GM06990 (cell line): ENCODE measurements at regions not wholly inside any gene's neighbourhood (a gene's known extent, or its start where the extent isn't known, plus 50 kb on each side); places are given as distances from the start of the nearest gene placed in this dataset.
"Not testable (repeated sequence)": the region's sequence is repeated elsewhere in the genome, so short reads cannot be mapped to it uniquely, and the experiment has no call there.

ENCODE experiments used
- DNase-seq: peaks from one replicate; pipeline ENCODE4 v3.0.0-alpha.2; 2011; ENCODE audit not compliant: insufficient read length; ENCODE audit errors: extremely low read depth
- H3K27me3 ChIP-seq: replicated peaks from 2 replicates; pipeline ENCODE4 v1.6.0; 2011; ENCODE audit warnings: low read length; ENCODE audit not compliant: control insufficient read depth, insufficient read depth
- H3K36me3 ChIP-seq: 2 replicates; pipeline ENCODE4 v1.5.1; 2011; ENCODE audit warnings: low read length; ENCODE audit not compliant: control insufficient read depth, insufficient read depth
- H3K4me3 ChIP-seq: replicated peaks from 2 replicates; pipeline ENCODE4 v1.5.1; 2011; ENCODE audit warnings: low read depth, mild to moderate bottlenecking, control low read depth, low read length
- TF ChIP-seq, protein P1 (sequence below): IDR thresholded peaks from 2 replicates; pipeline ENCODE4 v1.5.1; 2011; ENCODE audit warnings: low read length, control low read depth, mild to moderate bottlenecking, inconsistent platforms; ENCODE audit not compliant: insufficient read depth, poor library complexity, severe bottlenecking

DNA sequence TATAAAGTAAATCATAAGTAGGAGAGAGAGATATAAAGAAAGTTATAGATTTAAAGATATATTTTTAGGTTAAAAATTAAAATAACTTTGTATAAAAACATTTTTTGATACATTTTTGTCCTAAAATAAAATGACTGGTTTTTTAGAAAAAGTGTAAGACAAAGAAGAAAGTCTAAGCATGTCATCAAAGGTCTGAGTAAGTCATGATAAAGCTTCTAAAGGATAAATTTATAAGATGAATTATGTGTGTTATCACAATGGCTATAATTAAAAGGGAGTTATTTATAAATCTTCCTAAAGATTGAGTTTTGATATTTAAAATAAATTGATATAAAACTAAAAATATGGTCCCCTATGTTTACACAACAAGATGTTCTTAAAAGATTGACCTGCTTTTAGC lies 370.9 kb downstream of the PTPRU start:
- TF ChIP-seq, protein P1, sequence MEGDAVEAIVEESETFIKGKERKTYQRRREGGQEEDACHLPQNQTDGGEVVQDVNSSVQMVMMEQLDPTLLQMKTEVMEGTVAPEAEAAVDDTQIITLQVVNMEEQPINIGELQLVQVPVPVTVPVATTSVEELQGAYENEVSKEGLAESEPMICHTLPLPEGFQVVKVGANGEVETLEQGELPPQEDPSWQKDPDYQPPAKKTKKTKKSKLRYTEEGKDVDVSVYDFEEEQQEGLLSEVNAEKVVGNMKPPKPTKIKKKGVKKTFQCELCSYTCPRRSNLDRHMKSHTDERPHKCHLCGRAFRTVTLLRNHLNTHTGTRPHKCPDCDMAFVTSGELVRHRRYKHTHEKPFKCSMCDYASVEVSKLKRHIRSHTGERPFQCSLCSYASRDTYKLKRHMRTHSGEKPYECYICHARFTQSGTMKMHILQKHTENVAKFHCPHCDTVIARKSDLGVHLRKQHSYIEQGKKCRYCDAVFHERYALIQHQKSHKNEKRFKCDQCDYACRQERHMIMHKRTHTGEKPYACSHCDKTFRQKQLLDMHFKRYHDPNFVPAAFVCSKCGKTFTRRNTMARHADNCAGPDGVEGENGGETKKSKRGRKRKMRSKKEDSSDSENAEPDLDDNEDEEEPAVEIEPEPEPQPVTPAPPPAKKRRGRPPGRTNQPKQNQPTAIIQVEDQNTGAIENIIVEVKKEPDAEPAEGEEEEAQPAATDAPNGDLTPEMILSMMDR, result no peak
- H3K27me3 ChIP-seq, result no peaks in the 10 kb centered on the region
- DNase-seq, result no peak
- H3K4me3 ChIP-seq, result no peak overlapping the region
- H3K36me3 ChIP-seq, result no peaks in the 10 kb centered on the region

DNA sequence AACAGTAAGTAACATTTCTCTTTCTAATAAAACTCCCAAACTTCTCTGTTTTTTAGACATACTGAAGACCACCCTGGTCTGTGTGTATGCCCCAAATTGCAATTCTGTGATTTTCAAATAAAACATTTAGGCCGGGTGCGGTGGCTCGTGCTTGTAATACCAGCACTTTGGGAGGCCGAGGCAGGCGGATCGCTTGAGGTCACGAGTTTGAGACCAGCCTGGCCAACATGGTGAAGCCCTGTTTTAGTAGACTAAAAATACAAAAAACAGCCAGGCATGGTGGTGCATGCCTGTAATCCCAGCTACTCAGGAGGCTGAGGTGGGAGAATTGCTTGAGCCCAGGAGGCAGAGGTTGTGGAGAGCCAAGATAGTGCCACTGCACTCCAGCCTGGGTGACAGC lies 368.5 kb downstream of the PTPRU start:
- not testable (repeated sequence) for H3K36me3 ChIP-seq, DNase-seq, H3K27me3 ChIP-seq, H3K4me3 ChIP-seq

DNA sequence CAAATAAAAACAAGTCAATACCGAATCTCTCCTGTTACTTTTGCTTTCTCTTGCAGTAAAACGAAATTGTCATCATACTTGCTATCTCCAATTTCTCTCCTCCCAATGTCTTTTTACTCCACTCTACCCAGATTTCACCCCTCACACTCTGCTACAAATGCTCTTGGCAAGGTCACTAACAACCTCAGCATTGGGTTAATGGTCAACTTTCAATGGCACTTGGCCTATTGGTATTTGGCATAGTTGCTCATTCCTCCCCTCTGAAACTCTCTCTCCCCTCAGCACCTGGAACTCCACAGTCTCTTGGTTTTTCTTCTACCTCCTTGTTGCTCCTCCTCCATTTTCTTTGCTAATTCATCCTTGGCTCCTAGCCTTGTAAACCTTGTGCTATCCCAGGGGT lies 367.3 kb downstream of the PTPRU start:
- Histone ChIP-seq H3K4me3 (no peak overlapping the region), H3K27me3 (no peaks in the 10 kb centered on the region; the same call in 1 of the 2 replicates), H3K36me3 (no peaks in the 10 kb centered on the region)
- no peak for DNase-seq
- TF ChIP-seq, protein P1, result no peak

DNA sequence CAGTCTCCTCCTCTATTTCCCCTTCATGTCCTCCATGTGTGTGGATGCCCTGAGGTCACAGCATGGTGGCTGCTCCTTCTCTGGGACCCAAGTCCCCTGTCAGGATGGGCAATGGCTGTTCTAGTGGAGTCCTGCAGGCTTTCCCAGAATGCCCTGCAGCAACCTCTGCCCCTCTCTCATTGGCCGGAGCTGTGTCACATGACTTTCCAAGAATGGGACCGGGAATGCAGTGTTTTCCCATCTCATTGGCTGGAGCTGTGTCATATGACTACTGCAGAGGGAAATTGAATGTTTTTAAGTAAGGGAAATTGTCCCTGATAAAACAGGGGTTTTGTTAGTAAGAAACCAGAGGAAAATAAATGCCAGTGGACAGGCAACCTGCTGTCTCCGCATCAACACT lies 365.9 kb downstream of the PTPRU start:
- H3K27me3 ChIP-seq, result no peaks in the 10 kb centered on the region; the same call in 1 of the 2 replicates
- TF ChIP-seq, protein P1, result no peak
- DNase-seq, result no peak
- H3K4me3 ChIP-seq, result no peak overlapping the region
- no peaks in the 10 kb centered on the region for H3K36me3 ChIP-seq

DNA sequence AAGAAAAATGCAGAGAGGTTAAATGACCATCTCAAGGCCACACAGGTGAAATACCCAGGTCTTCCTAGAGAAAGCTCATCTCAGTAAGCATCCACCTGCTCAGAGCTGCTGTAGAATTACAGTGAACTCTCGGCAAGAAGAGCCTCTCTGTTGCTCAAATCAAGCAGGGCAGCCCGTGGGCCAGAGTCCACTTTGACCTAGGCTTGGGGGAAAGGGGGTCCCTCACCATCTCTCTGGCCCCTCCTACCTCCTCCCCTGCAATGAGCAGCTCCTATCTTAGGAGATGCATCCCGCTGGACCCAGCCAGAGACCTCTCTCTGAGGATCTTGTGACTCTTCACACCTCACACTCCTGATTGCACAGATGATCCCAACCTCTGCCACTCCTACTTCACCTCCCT lies 364.7 kb downstream of the PTPRU start:
- no peak overlapping the region for H3K4me3 ChIP-seq
- DNase-seq, result no peak
- no peaks in the 10 kb centered on the region; the same call in 1 of the 2 replicates for H3K27me3 ChIP-seq
- TF ChIP-seq, protein P1, result no peak
- H3K36me3 ChIP-seq, result no peaks in the 10 kb centered on the region

DNA sequence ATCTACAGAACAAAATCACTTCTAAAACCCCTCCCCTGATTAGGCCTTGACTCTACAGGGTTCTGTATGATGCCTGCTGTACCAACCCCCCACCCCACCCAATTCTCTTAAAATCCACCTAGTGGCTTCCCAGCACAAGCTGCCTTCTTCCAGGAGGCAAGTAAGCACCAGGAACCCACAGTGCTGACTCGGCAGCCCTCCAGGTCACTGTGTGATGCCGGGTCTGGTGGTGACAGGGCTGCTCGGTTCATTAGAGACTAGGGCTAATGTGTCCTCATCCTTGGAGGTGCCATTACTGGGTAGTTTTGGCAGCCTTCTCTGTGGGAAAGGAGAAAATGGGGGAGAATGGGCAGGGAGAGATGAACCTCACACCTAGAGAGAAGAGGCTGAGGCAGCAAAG lies 363.5 kb downstream of the PTPRU start:
- Histone ChIP-seq H3K4me3 (no peak overlapping the region), H3K27me3 (no peaks in the 10 kb centered on the region; the same call in 1 of the 2 replicates), H3K36me3 (no peaks in the 10 kb centered on the region)
- DNase-seq, result no peak
- TF ChIP-seq, protein P1, result no peak
